Progenitor cell of endocrine pancreas (in vitro differentiated cells): ENCODE measurements at regions not wholly inside any gene's neighbourhood (a gene's known extent, or its start where the extent isn't known, plus 50 kb on each side); places are given as distances from the start of the nearest gene placed in this dataset.

ENCODE experiments used
- DNase-seq: peaks from one replicate; pipeline ENCODE4 v3.0.0; 2021; ENCODE audit warnings: low spot score; ENCODE audit not compliant: unreplicated experiment
- H3K27ac Mint-ChIP-seq: 2 replicates; pipeline ENCODE4 v1.8.0; 2021; ENCODE audit warnings: mild to moderate bottlenecking, moderate library complexity, mixed read lengths
- H3K27me3 Mint-ChIP-seq: 2 replicates; pipeline ENCODE4 v1.8.0; 2021; ENCODE audit warnings: mixed read lengths
- H3K36me3 Mint-ChIP-seq: 2 replicates; pipeline ENCODE4 v1.8.0; 2022; ENCODE audit warnings: mixed read lengths; ENCODE audit not compliant: insufficient read depth
- H3K4me1 Mint-ChIP-seq: 2 replicates; pipeline ENCODE4 v1.8.0; 2021; ENCODE audit warnings: low read depth, mixed read lengths
- H3K4me3 Mint-ChIP-seq: 2 replicates; pipeline ENCODE4 v1.8.0; 2021; ENCODE audit warnings: low read depth, mild to moderate bottlenecking, moderate library complexity, mixed read lengths
- H3K9me3 Mint-ChIP-seq: 2 replicates; pipeline ENCODE4 v1.8.0; 2021; ENCODE audit warnings: low read depth, mixed read lengths
- TF ChIP-seq, protein P1 (sequence below): fragments of 200-600 bp; sonication (generic); IDR thresholded peaks from one replicate; pipeline ENCODE4 v1.5.0; 2021; ENCODE audit warnings: antibody characterized with exemption, mild to moderate bottlenecking; ENCODE audit not compliant: unreplicated experiment

DNA sequence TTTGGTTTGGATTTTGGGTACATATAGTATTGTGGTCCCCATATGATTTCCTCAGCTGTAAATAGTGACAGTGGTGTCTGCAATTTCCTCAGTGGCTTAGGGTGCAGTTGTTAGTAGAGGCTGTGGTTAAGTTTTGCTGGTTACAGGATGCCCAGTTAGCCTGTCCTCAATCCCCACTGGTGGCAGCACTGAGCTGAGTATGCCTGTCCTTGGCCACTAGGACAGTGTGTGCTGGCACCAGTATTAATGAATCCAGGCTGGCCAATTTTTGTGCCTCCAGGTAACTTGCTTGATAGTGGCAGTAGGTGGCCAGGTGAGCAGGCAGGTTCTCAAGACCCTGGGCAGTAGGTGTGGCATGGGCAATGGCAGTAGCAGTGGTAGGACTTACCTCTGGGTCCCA, 973.1 kb downstream of the TMEM182 start:
- H3K27ac Mint-ChIP-seq = no peak overlapping the region
- no peaks in the 10 kb centered on the region for H3K4me1 Mint-ChIP-seq
- H3K9me3 Mint-ChIP-seq = peaks cover 13% of the 10 kb centered on the region
- H3K36me3 Mint-ChIP-seq = no peaks in the 10 kb centered on the region
- TF ChIP-seq, protein P1, sequence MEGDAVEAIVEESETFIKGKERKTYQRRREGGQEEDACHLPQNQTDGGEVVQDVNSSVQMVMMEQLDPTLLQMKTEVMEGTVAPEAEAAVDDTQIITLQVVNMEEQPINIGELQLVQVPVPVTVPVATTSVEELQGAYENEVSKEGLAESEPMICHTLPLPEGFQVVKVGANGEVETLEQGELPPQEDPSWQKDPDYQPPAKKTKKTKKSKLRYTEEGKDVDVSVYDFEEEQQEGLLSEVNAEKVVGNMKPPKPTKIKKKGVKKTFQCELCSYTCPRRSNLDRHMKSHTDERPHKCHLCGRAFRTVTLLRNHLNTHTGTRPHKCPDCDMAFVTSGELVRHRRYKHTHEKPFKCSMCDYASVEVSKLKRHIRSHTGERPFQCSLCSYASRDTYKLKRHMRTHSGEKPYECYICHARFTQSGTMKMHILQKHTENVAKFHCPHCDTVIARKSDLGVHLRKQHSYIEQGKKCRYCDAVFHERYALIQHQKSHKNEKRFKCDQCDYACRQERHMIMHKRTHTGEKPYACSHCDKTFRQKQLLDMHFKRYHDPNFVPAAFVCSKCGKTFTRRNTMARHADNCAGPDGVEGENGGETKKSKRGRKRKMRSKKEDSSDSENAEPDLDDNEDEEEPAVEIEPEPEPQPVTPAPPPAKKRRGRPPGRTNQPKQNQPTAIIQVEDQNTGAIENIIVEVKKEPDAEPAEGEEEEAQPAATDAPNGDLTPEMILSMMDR = no peak
- no peak for DNase-seq
- no peaks in the 10 kb centered on the region for H3K27me3 Mint-ChIP-seq
- H3K4me3 Mint-ChIP-seq = no peak overlapping the region

DNA sequence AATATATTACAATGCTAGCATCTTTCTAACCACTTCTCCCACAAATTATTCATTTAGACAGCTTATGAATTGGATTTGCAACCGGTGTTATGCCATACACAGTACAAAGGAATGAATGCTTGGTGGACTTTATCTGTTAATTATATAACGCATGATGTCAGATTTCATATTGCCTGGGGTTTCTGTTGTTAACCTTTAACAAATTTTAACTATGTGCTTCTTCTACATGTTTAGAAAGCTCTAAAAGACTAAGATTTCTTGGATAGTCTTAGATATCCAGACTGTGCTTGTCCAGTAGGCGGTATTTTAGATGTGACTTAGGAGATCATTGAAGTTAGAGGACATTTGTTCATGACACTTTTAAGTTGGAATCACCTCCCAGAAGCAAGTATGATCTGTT, 976.3 kb downstream of the TMEM182 start:
- no peaks in the 10 kb centered on the region for H3K4me1 Mint-ChIP-seq
- H3K27ac Mint-ChIP-seq = no peak overlapping the region
- H3K27me3 Mint-ChIP-seq = no peaks in the 10 kb centered on the region
- no peaks in the 10 kb centered on the region for H3K36me3 Mint-ChIP-seq
- H3K4me3 Mint-ChIP-seq = no peak overlapping the region
- no peak for DNase-seq
- H3K9me3 Mint-ChIP-seq = peaks cover 6% of the 10 kb centered on the region
- TF ChIP-seq, protein P1 = no peak

DNA sequence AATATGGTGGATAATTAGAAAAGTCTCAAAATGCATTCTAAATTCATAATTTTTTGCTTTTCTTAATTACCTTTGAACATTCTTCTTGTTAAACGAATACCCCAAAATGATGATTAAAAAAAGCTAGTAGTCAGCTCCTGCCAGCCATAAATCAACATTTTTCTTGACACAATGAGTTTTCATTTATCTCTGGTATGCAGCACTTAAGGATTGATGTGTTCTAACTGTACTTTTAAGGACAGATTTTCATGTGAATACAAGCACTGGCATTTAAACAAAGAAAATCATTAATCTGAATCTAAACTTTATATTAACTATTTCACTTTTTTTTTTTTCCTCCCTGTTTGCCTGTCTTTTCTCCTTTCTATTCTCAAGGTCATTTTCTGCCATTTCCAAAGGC, 976.8 kb downstream of the TMEM182 start:
- no peak for DNase-seq
- Mint-ChIP-seq H3K9me3 (peaks cover 4% of the 10 kb centered on the region), H3K36me3 (no peaks in the 10 kb centered on the region), H3K27me3 (no peaks in the 10 kb centered on the region), H3K4me3 (no peak overlapping the region), H3K4me1 (no peaks in the 10 kb centered on the region), H3K27ac (no peak overlapping the region)
- TF ChIP-seq, protein P1 = no peak

DNA sequence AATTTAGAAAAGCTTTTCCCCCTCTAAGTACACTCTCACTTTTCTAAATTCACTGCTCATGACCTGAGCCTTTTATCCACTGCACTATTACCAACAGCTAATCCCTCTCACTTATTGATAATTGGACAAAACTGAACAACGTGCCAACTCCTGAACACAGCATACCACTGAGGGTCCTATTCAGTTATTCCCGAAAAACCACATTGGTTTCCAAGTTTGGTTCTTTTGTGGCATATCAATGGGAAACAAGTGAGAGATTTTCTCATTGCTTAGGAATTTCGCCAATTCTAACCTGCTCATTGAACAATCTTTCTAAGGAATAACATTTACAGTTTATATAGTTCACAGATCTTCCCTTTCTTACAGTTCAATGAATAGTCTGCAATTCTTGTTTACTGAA, 977.4 kb downstream of the TMEM182 start:
- Mint-ChIP-seq H3K36me3 (no peaks in the 10 kb centered on the region), H3K4me1 (no peaks in the 10 kb centered on the region), H3K27ac (no peak overlapping the region), H3K9me3 (peaks cover under 1% of the 10 kb centered on the region), H3K27me3 (no peaks in the 10 kb centered on the region), H3K4me3 (no peak overlapping the region)
- TF ChIP-seq, protein P1 = no peak
- DNase-seq = no peak

DNA sequence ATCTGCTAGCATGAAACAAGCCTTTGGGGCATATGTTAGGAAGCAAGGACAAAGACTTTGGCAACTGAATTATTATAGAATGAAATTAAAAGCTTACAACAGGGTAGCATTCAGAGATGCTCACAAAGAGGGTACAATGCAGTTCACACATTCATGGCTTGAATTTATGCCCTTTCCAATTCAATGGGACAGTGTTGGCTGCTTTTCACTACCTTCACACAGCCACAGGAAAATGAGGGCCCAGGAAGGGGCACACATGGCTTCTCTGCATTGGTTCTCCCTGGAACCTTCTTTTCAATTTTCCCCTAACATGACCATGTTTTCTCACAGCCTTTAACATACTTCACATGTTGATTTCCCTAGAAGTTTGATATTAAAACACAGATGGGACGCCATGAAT, 978.1 kb downstream of the TMEM182 start:
- Mint-ChIP-seq H3K4me3 (no peak overlapping the region), H3K27me3 (no peaks in the 10 kb centered on the region), H3K27ac (no peak overlapping the region), H3K4me1 (peaks cover 4% of the 10 kb centered on the region), H3K36me3 (no peaks in the 10 kb centered on the region), H3K9me3 (no peaks in the 10 kb centered on the region)
- no peak for DNase-seq
- TF ChIP-seq, protein P1 = no peak
